ENCODE measurements at regions not wholly inside any gene's neighbourhood (a gene's known extent, or its start where the extent isn't known, plus 50 kb on each side); places are given as distances from the start of the nearest gene placed in this dataset.

DNA sequence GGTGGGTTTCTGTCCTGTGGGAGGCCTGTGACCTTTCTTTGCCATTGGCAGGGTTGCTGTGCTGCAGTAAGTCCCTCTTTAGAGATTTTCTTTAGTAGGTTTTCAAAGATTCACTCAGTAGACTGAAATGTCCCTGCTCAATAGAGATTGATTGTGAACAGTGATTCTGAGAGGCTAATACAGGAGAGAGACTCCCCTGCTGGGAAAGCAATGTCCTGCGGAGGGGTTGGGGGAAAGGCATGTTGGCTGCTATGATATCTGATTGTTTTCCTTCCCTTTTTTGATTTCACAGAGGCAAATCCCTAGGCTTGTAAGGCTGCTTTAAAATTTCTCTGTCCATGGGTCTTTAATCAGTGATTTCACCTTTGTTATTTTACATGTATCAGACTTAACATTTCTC is 589.9 kb downstream of the ADGRL2 start:
- TF ChIP-seq, protein P1, sequence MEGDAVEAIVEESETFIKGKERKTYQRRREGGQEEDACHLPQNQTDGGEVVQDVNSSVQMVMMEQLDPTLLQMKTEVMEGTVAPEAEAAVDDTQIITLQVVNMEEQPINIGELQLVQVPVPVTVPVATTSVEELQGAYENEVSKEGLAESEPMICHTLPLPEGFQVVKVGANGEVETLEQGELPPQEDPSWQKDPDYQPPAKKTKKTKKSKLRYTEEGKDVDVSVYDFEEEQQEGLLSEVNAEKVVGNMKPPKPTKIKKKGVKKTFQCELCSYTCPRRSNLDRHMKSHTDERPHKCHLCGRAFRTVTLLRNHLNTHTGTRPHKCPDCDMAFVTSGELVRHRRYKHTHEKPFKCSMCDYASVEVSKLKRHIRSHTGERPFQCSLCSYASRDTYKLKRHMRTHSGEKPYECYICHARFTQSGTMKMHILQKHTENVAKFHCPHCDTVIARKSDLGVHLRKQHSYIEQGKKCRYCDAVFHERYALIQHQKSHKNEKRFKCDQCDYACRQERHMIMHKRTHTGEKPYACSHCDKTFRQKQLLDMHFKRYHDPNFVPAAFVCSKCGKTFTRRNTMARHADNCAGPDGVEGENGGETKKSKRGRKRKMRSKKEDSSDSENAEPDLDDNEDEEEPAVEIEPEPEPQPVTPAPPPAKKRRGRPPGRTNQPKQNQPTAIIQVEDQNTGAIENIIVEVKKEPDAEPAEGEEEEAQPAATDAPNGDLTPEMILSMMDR (conservative IDR thresholded peaks at IDR 0.05; ENCODE audit: control insufficient read depth, insufficient read depth, low read depth, low read length), result no peak
- no peak overlapping the region for H3K4me3 ChIP-seq (ENCODE audit: control insufficient read depth, low read depth, low read length)
- DNase-seq (ENCODE audit: low read depth), result no peak

DNA sequence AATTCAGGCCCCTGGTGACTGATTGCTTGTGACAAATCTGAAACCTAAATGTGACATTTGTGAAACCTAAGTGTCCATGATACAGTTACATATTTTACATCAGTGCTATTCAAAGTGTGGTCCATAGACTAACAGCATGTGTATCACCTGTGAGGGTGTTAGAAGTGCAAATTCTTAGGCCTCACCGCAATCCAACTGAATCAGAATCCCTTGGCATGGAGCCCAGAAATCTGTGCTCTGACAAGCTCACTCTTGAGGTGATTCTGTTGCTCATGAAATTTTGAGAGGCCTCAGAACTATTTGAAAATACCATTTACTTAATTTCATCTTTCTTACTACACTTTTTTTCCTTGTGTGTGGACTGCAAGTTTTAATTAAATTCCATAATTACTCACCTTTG is 587.9 kb downstream of the ADGRL2 start:
- TF ChIP-seq, protein P1 (conservative IDR thresholded peaks at IDR 0.05; ENCODE audit: control insufficient read depth, insufficient read depth, low read depth, low read length), result no peak
- H3K4me3 ChIP-seq (ENCODE audit: control insufficient read depth, low read depth, low read length), result no peak overlapping the region
- DNase-seq (ENCODE audit: low read depth), result peak; percentile 51

DNA sequence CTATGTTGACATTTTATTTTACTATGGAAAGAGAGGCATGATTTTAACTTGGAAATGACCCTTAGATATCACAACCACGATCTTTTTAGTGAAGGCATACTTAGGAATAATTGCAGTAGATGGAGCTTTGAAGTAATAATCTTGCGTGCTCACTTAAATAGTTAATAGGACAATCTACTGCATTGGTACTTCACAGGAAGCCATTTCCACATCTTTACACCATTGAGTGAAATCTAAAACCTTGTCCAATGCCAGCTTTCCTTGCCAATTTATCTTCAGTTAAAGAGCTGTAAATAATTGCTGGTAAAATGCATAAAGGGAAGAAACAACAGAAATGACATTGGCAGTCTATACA is 586.3 kb downstream of the ADGRL2 start:
- TF ChIP-seq, protein P1 (conservative IDR thresholded peaks at IDR 0.05; ENCODE audit: control insufficient read depth, insufficient read depth, low read depth, low read length), result no peak
- no peak overlapping the region for H3K4me3 ChIP-seq (ENCODE audit: control insufficient read depth, low read depth, low read length)
- DNase-seq (ENCODE audit: low read depth), result no peak

DNA sequence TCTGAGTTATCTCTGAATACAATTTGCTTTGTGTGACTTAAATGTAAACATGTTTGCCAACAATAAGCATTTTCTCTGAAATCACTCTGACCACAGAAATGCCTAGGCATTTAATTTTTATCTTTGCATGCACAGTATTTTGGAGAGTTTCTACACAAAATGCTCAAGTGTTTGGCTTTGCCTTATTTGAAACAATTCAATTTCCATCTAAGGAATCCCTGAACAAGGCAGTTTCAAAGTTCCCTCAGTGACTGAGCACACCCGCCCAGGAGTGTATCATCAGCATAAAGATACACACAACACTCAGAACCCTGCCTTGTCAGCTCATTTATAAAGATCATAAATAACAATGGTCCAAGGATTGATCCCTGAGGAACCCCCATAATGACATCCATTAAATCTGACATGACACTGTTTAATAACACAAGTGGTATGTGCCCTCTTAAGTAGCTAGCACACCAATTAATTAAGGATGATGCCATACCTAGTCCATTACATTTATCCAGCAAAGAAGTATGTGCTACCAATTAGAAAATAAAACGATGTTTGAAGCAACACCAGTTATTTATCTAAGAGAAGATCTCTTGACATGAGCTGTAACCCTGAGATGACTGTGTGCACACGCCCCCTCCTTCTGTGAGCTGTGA is 585.8 kb downstream of the ADGRL2 start:
- H3K4me3 ChIP-seq (ENCODE audit: control insufficient read depth, low read depth, low read length), result no peak overlapping the region
- DNase-seq (ENCODE audit: low read depth), result no peak
- TF ChIP-seq, protein P1 (conservative IDR thresholded peaks at IDR 0.05; ENCODE audit: control insufficient read depth, insufficient read depth, low read depth, low read length), result no peak

DNA sequence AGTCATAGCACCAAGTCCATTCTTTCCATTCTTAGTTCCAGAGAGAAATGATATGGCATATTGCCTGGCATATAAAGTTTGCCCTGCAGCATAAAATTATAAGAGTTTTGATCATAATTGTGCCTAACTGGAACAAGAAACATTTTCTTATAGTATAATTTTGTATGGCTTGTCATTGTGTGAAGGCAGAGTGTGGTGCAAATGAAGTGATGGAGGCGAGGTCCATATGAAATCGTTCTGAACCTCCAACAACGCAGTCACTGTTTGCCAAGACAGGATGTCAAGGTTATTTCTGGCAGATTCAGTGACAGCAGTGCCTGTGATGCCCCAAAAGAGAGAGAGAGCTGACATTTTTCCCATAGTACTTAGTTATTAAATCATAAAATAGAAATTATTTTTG is 584.0 kb downstream of the ADGRL2 start:
- no peak for DNase-seq (ENCODE audit: low read depth)
- TF ChIP-seq, protein P1 (conservative IDR thresholded peaks at IDR 0.05; ENCODE audit: control insufficient read depth, insufficient read depth, low read depth, low read length), result no peak
- H3K4me3 ChIP-seq (ENCODE audit: control insufficient read depth, low read depth, low read length), result no peak overlapping the region

DNA sequence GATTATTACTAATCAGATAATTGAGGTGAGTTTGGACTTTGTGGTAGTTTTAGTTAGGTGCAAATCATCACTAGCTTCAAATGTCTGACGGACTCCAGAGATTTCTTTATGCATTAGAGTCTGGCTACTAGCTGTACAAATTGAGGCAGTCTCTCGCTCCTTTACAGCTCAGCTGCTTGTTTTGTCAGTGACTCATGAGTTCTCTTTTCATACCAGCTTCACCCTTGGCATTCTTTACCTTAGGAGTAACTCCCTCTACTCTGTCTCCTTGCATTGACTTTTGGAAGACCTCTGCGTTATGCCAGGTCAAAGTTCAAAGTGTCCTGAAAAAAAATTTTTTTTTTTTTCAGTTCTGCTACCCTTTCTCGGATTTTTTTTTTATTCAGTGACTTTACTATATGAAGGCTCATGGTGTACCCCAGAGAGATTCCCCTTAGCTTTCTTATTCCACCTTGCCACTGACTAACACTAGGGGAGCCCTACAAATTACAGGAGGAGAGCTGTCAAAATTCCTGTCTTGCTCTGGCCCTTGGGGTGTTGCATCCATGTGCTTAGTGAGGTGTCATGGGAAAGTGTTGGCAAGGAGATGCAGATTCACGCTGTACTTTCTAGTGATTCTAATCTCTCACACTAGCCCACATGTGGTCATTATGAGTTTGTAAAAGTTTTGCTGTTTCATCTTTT is 576.6 kb downstream of the ADGRL2 start:
- TF ChIP-seq, protein P1 (conservative IDR thresholded peaks at IDR 0.05; ENCODE audit: control insufficient read depth, insufficient read depth, low read depth, low read length), result no peak
- DNase-seq (ENCODE audit: low read depth), result no peak
- H3K4me3 ChIP-seq (ENCODE audit: control insufficient read depth, low read depth, low read length), result no peak overlapping the region
